NCI-H510A (cell line): ENCODE measurements at regions not wholly inside any gene's neighbourhood (a gene's known extent, or its start where the extent isn't known, plus 50 kb on each side); places are given as distances from the start of the nearest gene placed in this dataset.

ENCODE experiments used
- DNase-seq: peaks from one replicate; lab custom pipeline; 2025; lab: John Stamatoyannopoulos, UW

DNA sequence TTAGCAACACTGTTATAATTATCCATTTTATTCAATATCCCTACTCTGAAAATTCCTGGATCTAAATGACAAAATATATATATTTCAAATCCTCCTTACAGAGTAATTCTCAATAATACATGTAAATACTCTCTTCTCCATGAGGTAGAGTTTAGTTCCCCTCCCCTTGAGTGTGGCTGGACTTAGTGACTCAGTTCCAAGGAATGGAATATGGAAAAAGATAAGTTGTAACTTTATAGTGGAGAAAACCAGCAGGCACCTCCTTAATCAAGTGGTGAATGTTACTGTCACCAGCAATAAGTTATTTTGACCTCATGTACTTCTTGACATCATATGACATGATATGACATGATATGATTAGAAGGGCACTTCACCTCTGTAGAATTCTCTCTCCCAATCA lies 302.0 kb downstream of the RAB28 start:
- DNase-seq, result no peak

DNA sequence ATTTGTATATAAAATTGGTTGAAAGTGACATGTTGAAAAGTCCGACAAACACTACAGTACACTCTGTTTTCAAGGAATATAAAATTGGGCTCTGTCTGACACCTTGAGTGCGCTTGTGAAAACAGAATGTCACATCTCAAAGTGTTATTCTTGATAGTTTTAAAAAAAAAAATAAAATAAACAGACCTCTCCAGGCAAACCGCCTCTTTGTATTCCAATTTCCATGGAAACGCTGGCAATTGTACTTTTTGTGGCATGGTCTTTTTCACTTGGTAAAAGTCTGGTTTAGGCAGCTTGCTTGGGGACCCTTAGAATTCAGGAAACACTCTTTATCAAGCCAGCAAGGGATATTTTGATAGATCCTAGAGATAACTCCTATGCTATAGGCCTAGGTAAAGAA lies 302.5 kb downstream of the RAB28 start:
- no peak for DNase-seq

DNA sequence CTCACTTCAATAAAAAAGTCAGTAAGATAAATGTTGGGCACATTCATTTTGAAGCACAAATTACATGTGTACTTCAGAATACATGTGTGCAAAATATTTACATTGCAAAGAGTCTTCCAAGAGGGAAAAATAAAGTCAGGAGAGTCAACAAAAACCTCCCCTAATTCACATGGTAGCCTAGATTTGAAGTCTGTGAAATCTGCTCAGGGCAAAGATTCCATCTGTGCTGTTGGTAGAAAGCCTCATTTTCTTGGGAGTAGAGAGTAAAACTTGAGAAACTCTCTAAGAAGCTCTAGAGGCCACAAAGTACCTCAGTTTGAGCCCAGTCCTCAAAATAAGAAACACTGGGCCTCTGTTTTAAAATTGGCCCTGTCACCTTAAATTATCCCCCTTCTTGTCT lies 303.4 kb downstream of the RAB28 start:
- no peak for DNase-seq

DNA sequence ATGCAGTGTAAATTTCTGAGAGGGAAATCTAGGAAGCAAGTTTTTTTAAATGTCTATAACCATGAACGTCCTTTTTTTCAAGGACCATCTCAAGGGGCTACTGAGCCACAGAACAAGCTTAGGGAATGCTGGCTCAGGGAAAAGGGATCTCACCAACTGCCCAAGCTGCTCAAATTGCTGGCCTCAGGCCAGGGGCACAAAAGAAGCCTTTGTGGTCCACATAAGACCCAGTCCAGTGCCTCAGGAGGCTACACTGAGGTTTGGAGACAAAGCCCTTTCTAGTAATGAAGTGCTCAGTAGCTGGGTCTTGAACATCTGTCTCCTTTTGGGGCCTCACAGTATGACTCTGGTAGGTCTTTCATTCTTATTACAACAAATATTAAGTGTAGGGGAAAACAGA lies 305.5 kb downstream of the RAB28 start:
- DNase-seq, result no peak

DNA sequence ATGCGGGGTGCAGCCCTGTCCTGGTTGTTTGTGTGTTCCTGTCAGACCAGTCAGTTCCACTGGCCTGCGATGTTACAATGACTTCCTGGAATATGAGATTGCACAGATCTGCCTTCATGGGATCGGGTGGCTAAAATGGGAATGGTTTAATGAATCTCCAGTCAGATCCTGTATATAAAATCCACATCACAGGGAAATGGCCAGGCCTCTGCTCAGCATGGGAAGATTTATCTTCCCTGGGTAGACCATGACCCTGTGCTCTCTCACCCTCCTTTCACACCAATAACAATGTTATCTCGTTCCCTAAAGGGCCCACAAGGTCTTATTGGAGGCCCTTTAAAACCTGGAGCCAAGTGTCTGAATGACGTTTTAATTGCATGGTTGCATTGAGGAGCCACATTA lies 307.4 kb downstream of the RAB28 start:
- DNase-seq, result no peak

DNA sequence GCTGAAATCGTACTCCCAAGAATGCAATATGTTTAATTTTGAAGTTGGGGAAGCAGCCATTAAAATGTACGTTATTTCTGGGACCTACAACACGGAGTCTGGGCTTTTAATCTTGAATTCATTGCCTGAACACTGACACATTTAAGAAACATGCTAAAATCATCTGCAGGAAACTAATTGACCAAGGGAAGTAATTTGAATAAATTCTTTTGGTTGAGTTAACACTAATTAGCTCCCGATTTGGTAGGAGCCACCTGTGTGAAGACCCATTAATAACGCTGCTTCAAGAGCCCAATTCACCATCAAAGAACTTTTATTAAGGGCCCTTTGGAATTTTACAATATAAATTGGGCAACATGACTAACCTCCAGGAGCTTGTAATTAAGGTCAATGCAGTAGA lies 309.2 kb downstream of the RAB28 start:
- no peak for DNase-seq

DNA sequence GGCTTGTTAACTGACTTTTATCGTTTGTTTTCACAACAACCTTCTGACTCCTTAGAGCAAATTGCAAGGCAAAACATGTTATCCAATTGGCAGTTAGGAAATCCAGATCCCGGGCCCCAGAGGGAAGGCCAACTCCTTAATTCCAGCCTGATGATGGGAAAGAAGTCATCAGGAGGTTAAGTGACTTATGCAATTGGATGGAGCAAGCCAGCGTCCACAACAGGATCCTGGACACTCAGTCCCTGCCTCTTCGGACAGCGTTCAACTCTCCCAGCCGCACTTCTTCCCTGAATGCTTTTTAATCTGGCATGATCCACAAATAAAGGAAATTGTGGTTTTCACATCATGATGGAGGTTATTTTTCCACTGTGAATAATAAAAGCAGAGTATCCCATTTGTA lies 310.1 kb downstream of the RAB28 start:
- no peak for DNase-seq

DNA sequence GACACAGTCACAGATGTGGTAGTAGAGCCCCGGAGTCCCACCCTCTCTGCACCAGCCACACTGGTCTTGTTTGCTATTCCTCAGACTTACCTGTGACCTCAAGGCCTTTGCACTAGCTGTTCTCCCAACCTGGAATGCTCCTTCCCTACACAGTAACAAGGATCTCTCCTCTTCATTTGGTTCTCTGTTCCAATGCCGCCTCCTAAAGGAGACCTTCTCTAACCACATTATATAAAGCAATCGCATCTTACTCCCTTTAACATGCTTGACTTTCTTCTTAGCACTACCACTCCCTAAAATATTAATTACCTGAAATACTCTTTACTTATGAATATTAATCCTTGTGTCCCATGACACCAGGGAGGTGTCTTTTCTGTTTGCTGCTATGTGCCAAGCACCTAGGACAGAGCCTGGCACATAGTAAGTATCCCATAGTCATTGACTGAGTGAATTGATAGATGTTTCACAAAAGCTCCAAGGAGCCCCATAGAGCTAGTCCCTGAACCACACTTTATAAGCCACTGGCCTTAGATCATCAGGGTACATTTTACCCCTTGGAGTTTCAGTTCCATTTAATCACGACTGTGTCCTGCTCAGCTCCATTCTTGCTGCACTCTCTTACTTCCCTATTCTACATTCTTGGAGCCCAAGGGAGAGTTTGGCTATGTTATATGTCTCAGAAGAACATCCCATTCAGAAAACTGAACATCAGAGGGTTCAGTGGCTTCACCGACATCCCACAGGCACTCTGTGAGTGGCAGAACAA lies 312.7 kb downstream of the RAB28 start:
- no peak for DNase-seq

DNA sequence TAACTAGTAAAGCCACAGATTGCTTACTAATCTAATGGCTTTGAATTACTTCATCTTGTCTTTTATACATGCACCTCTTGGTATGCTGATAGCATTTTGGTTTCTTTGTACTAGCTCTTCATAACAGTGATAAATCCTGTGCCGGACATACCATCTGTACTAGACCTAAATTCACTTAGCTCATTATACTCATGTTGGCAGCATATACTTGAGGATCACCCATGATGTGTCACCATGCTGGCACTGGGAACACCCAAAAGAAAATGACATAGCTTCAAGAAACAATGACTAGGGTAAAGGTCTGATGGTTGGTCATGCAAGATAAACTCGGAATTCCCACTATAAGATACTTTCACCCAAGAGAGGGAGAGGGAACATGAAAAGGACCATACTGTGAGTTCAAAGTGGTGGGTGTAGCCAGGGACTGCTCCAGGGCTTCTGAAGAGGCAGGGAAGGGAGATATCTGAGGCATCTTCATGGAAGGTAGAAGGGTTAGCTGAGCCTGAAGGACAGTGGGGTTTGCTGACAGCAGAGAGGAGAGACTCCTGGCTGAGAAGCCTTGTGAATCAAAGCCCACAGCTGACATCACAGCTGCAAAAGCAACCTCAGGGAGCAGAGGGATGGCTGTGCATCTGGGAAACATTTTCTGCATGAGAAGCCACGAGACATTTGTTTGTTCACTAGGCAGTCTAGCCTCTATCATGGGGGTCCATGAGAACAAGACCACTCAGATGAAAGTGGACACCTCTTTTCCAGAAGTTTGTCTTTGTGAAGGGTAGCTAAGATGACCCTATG lies 314.2 kb downstream of the RAB28 start:
- no peak for DNase-seq

DNA sequence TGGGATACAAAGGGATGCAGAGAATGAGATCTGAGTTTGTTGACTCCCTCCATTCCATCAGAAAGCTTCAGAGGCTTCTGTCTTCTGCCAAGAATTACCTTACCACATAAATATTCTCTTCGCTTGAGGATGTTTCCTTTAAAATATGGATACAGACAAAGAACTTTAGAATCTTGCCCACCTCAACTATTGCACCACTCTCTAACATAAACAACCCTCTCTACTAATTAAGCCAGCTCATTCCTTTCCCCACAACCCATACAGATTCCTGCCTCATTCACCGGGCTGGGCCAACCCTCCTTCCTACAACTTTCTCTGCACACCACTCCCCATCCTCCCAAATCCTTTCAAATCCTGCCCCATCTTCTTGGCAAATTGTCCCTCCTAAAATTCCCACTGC lies 315.8 kb downstream of the RAB28 start:
- no peak for DNase-seq

DNA sequence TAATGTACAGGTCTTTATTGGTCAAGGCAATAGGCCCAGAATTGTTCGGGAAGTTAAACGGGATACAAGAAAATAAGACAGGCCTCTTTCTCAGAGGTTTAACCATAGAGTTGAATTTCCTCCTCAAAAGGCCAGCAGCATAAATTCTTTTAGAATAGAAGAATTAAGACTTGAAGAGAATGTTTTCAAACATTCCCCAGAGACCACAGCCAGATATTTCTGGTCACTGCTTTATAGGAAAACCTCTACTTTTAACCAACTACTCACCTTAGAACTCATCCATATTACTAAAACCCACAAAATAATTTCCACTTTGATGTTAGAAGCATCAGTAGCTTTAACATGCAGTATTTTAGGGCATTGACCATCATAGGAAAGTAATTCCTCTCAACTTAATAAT lies 317.9 kb downstream of the RAB28 start:
- no peak for DNase-seq

DNA sequence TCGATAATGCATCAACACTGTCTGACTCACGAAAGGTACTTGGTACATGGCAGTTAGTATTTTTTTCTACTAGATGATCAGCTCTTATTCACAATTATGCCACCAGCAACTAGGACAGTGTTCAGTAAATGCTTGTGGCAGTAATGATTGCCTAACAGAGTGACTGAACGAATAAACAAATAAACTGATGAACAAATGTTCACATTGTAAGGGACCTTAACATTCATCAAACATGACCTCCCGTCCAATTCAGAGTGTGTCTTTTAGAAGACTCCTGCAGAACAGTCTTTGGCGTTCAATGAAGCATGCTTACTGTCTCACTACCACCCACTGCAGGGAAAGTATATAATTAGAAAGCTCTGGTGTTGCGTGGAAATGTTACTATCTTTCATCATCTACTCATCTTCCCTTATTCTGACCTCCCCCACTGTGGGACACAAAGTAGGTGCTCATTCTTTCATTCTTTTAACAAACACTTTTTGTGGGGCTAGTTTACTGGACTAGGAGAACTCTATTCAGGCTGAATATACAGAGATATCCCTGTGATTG lies 319.3 kb downstream of the RAB28 start:
- no peak for DNase-seq

DNA sequence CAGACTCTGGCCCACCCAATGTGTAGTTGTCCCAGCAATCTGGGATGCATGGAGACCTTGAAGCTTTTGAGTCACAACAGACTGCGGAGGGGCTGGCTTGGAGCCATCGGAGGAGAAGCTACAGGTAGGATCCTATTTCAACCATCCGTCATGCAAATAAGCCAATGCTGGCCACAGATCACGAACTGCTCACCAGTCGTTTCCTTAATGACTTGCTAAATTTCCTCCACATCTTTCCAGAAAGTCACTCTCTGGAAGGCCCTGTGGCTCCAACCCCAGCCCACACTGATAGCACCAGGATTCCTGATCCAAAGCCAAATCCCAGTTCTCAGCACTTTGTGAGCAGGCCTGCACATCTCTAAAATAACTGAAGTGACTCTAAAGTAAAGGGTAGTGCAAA lies 321.3 kb downstream of the RAB28 start:
- no peak for DNase-seq

DNA sequence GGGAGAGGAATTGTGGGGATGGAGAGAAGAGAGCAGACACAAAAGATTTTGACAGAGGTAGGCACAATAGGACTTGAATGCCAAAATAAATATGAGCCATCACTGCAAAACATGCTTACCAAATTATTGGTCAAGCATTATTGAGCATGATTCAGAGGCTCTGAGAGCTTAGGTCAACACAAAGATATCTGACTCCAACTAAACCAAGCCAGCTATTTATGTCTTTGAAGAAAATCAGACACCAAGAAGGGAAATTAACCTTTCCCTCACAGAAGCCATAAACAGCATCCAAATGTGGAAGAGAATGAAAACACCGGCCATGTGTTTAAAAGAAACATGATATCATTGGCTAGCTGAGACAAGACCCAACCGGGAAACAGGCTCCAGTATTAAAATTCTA lies 323.2 kb downstream of the RAB28 start:
- DNase-seq, result no peak

DNA sequence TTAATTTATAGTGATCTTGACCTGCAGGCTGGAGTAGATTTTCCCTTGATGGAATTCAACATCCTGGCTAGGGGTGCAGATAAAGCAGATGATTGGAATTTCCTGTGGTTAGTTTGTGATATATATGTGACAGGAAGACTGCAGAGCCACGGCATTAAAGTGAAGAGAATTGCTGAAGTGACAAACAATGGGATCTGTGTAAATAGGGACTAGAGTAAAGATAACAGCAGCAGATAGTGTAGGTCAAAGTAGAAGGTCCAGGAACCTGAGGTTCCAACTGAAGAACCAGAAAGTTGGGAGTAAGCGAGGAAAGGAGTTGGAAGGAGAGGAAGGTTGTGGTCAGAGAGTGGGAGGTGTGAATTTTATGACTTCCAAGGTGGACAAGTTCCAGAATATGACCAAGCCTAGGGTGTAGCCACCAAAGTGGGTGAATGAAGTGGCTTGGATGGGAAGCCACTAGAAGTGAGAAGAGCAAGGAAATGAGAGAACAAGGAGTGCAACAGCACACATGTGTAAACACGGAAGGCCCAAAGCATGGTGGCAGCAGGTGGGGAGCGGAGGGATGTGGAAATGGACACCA lies 325.0 kb downstream of the RAB28 start:
- DNase-seq, result peak; percentile 45

DNA sequence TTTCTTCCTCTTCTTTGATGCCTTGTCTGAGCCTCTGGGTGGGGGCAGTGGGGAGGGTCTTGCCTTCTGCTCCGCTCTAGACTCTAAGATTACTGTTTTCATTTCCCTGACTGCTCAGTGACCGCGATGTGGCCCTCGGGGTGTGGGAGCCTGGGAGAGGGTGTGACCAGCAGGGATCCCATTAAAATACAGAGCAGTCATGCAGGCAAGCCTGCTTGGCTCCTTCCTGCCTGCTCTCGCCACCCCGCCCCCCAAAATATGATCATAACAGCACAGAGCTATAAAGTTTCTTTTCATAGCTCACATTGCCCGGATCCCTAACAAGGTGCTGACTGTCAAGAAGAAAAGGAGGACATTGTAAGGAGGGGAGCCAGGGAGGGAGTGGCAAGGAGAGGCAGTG lies 332.9 kb downstream of the RAB28 start:
- DNase-seq, result no peak

DNA sequence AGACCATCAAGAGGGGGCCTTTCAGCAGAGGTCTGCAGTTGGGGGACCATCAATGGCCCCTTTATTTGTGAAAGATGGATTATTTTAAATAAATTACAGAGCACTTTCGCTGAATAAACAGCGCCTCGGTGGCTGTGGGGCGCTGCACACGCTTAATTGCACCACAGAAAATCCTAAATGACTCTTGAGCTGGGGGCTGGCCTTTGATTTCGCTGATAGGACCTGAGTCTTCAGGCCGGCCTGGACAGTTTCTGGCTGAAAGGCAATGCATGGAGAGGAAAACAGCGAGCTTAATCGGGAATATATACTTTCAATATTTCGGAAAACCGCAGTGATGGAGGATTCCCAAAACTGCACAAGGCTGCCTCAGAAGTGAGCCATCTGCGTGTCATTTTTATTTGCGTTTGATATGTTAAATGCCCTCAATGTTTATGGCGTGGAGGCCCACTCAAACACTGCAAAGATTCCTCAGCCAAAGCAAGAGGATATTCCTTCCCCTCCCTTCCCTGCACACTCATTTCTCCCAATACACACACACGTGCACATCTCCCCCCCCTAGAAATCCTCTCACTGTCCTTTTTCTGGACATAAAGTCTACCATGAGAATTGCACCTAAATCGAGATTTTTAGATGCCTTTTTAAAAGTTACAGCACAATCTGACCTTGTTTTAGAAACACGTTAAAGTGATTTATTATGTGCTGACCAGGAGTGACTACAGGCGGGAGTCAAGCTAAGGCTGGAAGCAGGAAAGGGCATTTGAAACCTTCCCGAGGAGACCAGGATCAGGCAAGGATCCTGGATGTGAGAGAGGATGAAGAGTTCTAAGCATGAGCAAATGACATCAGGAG lies 340.7 kb downstream of the RAB28 start:
- no peak for DNase-seq

DNA sequence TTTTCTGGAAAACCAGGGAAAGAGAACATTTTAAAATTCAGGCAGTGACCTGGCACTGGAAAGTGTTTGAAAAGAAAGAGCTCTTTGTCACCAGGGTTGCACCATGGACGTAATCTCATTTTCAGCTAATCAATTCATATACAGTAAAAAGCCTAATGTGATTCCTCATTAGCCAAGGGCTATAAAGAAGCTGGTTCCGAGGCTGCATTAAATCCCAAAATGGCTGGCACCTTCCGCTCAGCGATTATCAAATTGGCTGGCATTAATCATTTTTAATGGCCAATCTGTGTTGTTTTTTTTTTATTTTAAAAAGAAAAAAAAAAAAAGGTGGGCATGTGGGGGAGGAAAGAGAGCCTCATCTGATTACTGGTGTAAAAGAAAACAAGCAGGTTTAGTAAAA lies 341.4 kb downstream of the RAB28 start:
- no peak for DNase-seq

DNA sequence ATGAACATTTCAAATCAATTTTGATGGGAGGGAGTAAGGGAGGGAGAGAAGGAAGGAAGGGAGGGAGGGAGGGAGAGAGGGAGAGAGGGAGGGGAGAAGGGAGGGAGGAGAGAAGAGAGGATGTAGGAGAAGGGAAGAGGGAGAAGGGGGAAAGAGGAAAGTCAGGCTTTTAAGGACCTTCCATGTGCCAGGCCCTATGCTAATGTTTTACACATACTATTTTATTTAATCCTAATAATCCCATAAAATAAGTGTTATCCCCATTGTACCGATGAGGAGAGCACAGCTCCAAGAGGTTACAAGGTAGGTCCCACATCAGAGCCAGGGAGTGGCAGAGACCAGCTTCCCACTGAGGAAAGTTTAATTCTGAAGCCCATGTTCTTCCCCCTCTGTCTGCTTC lies 341.9 kb downstream of the RAB28 start:
- no peak for DNase-seq

DNA sequence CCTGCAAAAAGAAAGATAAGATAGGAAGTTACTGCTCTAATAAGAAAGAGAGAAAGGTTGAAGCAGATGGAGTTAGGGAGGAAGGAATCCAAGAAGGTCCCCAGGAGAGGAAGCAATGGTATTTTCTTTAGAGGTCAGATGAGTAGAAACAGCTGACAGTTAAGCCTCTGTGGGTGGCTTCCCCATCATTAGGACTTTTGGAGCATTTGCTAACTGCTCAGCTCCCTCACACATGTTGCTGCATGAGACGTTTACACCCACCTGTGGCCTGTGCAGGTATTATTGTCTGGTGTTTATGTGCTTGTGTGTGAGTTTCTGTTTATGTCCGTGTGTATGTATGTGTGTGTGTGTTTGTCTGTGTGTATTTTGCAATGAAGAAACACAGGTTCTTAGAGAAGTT lies 346.8 kb downstream of the RAB28 start:
- no peak for DNase-seq

DNA sequence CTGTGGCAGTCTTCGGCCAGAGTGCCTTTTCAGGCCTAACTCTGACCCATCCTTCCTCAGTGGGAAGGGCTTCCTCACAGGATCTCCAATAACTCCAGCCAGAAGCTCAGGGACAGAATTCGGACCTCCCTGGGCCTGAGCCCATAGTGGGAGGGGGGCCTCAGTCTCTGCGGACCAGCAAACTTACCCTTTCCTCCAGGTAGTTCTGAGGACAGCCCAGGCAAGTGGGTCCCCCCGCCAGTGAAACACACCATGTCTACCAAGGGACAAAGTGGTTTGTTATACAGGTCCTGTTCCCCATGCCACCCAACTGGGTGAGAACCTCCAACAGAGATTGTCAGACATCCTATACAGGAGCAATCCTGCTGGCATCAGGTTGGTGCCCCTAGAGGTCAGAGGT lies 350.4 kb downstream of the RAB28 start:
- DNase-seq, result no peak

DNA sequence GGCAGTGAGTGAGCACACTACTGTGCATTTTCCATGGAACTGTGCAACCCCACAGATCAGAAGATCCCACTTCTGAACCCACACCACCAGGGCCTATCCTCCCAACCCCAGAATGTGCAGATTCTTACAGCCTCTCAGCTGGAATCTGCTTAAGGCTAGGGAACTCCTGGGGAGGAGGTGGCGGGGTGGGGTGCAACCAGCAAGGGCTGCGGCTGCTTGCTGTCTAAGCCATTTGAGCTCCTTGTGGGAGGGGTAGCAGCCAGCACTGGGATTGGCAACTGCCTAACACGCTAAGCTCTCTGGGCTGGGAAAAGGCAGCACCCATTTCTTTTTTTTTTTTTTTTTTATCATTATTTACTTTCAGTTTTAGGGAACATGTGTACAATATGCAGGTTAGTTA lies 353.3 kb downstream of the RAB28 start:
- no peak for DNase-seq
